ENCODE measurements at regions not wholly inside any gene's neighbourhood (a gene's known extent, or its start where the extent isn't known, plus 50 kb on each side); places are given as distances from the start of the nearest gene placed in this dataset.

DNA sequence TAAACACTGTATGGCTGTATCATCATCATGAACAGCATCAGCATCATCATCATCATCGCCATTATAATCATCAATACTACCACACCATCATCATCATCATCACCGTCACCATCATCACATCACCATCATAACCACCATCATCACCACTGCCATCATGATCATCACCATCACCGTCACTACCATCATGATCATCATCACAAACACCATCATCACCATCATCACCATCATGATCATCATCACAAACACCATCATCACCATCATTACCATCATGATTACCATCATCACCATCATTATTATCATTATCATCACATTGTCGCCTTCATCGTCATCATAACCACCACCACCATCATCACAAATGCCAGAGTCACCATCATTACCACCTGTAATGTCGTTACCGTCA is 1196.9 kb downstream of the NLGN4X start (continued):
- TF ChIP-seq, protein P1, sequence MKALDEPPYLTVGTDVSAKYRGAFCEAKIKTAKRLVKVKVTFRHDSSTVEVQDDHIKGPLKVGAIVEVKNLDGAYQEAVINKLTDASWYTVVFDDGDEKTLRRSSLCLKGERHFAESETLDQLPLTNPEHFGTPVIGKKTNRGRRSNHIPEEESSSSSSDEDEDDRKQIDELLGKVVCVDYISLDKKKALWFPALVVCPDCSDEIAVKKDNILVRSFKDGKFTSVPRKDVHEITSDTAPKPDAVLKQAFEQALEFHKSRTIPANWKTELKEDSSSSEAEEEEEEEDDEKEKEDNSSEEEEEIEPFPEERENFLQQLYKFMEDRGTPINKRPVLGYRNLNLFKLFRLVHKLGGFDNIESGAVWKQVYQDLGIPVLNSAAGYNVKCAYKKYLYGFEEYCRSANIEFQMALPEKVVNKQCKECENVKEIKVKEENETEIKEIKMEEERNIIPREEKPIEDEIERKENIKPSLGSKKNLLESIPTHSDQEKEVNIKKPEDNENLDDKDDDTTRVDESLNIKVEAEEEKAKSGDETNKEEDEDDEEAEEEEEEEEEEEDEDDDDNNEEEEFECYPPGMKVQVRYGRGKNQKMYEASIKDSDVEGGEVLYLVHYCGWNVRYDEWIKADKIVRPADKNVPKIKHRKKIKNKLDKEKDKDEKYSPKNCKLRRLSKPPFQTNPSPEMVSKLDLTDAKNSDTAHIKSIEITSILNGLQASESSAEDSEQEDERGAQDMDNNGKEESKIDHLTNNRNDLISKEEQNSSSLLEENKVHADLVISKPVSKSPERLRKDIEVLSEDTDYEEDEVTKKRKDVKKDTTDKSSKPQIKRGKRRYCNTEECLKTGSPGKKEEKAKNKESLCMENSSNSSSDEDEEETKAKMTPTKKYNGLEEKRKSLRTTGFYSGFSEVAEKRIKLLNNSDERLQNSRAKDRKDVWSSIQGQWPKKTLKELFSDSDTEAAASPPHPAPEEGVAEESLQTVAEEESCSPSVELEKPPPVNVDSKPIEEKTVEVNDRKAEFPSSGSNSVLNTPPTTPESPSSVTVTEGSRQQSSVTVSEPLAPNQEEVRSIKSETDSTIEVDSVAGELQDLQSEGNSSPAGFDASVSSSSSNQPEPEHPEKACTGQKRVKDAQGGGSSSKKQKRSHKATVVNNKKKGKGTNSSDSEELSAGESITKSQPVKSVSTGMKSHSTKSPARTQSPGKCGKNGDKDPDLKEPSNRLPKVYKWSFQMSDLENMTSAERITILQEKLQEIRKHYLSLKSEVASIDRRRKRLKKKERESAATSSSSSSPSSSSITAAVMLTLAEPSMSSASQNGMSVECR (CRISPR knock-in tag; IDR thresholded peaks at IDR 0.05), result no peak
- TF ChIP-seq, protein P2, sequence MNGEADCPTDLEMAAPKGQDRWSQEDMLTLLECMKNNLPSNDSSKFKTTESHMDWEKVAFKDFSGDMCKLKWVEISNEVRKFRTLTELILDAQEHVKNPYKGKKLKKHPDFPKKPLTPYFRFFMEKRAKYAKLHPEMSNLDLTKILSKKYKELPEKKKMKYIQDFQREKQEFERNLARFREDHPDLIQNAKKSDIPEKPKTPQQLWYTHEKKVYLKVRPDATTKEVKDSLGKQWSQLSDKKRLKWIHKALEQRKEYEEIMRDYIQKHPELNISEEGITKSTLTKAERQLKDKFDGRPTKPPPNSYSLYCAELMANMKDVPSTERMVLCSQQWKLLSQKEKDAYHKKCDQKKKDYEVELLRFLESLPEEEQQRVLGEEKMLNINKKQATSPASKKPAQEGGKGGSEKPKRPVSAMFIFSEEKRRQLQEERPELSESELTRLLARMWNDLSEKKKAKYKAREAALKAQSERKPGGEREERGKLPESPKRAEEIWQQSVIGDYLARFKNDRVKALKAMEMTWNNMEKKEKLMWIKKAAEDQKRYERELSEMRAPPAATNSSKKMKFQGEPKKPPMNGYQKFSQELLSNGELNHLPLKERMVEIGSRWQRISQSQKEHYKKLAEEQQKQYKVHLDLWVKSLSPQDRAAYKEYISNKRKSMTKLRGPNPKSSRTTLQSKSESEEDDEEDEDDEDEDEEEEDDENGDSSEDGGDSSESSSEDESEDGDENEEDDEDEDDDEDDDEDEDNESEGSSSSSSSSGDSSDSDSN (IDR thresholded peaks at IDR 0.05; ENCODE audit: borderline replicate concordance in 1 of 2, low read depth in 2 of 2, low read length in 2 of 2), result no peak

DNA sequence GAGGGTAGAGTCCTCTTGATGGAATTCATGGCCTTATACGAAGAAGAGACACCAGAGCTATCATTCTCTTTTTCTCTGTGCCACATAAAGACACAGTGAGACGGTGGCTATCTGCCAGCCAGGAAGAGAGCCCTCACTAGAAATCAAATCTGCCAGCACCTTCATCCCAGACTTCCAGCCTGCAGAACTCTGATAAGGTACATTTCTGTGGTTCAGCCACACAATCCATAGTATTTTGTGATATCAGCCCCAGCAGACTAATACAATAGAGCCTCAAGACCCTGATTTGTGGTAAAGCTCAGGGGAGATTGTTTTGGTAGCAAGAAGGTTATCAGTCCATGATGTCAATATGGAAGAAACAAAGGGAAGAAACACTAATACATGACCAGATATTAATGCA is 1213.2 kb downstream of the NLGN4X start:
- FAIRE-seq, result no peak
- Histone ChIP-seq H3K27me3 (ENCODE audit: control insufficient read depth in 2 of 2, insufficient read depth in 2 of 2, low read length in 2 of 2) (no peaks in the 10 kb centered on the region), H4K20me1 (replicated peaks; ENCODE audit: control insufficient read depth, insufficient read depth, low read length) (no peaks in the 10 kb centered on the region), H3K9me1 (ENCODE audit: control insufficient read depth, insufficient read depth, low read length) (no peaks in the 10 kb centered on the region), H3K4me1 (replicated peaks in 1 of 2; ENCODE audit: control insufficient read depth in 2 of 2, insufficient read depth in 2 of 2, low read length in 2 of 2) (no peaks in the 10 kb centered on the region), H3K9ac (ENCODE audit: insufficient read depth in 1 of 2, low read depth in 2 of 2, low read length in 2 of 2) (no peak overlapping the region), H3K4me3 (no peak overlapping the region), H3K27ac (ENCODE audit: extremely low read depth, low read depth, low read length) (no peak overlapping the region), H3K4me2 (ENCODE audit: insufficient read depth, low read length) (no peak overlapping the region), H3K36me3 (ENCODE audit: control insufficient read depth, insufficient read depth, low read length) (no peaks in the 10 kb centered on the region), H3K9me3 (replicated peaks; ENCODE audit: control insufficient read depth, insufficient read depth, low read depth, low read length) (no peaks in the 10 kb centered on the region), H2AFZ (ENCODE audit: low read depth, low read length) (no peak overlapping the region), H3K79me2 (ENCODE audit: control insufficient read depth, insufficient read depth, low read length) (no peaks in the 10 kb centered on the region)
- 6% methylated on average over 2 of the region's 2 CpGs for WGBS (ENCODE audit: insufficient coverage, low coverage, missing lambda C conversion rate)
- intact Hi-C loops (cut with micrococcal nuclease), result no loop called here
- DNase-seq (ENCODE audit: extremely low read depth in 1 of 4, low spot score in 3 of 4), result no peak
- ATAC-seq, result no peak
- CTCF ChIA-PET (ENCODE audit: low intra/inter-chr PET ratio), result no interaction called here
- in situ Hi-C loops (cut with MboI), result no loop called here
- POLR2A ChIA-PET, result no interaction called here
- no TSS peak for BruUV-seq (replicated peaks)
- no peak for TF ChIP-seq NR3C1 (CRISPR knock-in tag; IDR thresholded peaks at IDR 0.05)
- TF ChIP-seq, protein P3, sequence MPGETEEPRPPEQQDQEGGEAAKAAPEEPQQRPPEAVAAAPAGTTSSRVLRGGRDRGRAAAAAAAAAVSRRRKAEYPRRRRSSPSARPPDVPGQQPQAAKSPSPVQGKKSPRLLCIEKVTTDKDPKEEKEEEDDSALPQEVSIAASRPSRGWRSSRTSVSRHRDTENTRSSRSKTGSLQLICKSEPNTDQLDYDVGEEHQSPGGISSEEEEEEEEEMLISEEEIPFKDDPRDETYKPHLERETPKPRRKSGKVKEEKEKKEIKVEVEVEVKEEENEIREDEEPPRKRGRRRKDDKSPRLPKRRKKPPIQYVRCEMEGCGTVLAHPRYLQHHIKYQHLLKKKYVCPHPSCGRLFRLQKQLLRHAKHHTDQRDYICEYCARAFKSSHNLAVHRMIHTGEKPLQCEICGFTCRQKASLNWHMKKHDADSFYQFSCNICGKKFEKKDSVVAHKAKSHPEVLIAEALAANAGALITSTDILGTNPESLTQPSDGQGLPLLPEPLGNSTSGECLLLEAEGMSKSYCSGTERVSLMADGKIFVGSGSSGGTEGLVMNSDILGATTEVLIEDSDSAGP (CRISPR knock-in tag; IDR thresholded peaks at IDR 0.05), result no peak
- no peak for TF ChIP-seq FOXJ3 (CRISPR knock-in tag; IDR thresholded peaks at IDR 0.05)
- TF ChIP-seq NFE2L1 (tag; IDR thresholded peaks at IDR 0.05; ENCODE audit: borderline replicate concordance, low read depth), result no peak
- TF ChIP-seq JUNB (CRISPR knock-in tag; conservative IDR thresholded peaks at IDR 0.05), result no peak
- TF ChIP-seq EP300 (IDR thresholded peaks at IDR 0.05; ENCODE audit: low read length), result no peak
- TF ChIP-seq JUND (IDR thresholded peaks at IDR 0.05; ENCODE audit: borderline replicate concordance, low read depth, low read length), result no peak
- TF ChIP-seq JUND (tag; IDR thresholded peaks at IDR 0.05; ENCODE audit: borderline replicate concordance, low read depth, low read length), result no peak
- TF ChIP-seq, protein P4, sequence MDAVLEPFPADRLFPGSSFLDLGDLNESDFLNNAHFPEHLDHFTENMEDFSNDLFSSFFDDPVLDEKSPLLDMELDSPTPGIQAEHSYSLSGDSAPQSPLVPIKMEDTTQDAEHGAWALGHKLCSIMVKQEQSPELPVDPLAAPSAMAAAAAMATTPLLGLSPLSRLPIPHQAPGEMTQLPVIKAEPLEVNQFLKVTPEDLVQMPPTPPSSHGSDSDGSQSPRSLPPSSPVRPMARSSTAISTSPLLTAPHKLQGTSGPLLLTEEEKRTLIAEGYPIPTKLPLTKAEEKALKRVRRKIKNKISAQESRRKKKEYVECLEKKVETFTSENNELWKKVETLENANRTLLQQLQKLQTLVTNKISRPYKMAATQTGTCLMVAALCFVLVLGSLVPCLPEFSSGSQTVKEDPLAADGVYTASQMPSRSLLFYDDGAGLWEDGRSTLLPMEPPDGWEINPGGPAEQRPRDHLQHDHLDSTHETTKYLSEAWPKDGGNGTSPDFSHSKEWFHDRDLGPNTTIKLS (IDR thresholded peaks at IDR 0.05; ENCODE audit: borderline replicate concordance, low read depth), result no peak
